ENCODE measurements at regions not wholly inside any gene's neighbourhood (a gene's known extent, or its start where the extent isn't known, plus 50 kb on each side); places are given as distances from the start of the nearest gene placed in this dataset.
"Not testable (repeated sequence)": the region's sequence is repeated elsewhere in the genome, so short reads cannot be mapped to it uniquely, and the experiment has no call there.

DNA sequence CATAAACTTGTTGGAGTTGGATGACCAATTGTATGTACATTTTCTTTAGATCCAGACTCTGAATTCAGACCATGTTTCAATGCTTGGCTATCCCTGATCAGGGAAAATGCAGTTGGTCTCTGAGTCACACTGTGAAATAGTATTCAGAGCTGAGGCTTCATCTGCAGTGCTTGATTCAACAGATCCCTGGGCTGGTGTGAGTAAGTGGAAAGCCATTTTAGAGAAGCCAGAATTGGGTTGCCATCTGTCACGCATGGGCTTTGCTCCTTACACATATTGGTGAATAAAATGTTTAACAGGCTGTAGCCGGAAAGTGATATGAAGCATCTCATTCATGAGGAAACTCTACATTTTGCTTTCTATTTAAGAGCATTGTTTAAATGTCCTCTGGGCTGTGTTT, 50.0 kb upstream of the ACYP2 start:
- peak; percentile 91 for DNase-seq

DNA sequence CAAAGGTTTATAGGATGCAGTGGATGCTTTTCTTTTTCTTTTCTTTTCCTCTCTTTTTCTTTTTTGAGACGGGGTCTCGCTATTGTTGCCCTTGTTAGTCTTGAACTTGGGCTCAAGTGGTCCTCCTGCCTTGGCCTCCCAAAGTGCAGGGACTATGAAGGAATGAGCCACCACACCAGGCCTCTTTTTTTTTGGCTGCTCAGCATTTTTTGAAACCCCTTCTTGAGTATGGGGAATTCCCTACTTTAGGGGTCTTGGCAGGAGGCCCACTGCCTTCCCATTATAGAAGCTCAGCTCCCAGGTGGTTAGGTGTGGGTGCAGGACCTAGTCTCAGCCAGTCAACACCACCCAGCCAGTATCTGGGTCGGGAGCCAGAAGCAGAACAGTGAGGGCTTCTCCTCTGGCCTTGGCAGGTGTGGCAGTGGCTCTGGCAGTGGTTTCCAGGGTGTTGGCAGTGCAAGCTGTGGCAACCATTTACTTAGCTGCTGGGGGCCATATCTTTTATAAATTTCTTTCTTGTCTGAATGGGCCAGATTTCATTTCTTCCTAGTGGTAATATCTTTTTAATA, 51.4 kb upstream of the ACYP2 start:
- no peak for DNase-seq

DNA sequence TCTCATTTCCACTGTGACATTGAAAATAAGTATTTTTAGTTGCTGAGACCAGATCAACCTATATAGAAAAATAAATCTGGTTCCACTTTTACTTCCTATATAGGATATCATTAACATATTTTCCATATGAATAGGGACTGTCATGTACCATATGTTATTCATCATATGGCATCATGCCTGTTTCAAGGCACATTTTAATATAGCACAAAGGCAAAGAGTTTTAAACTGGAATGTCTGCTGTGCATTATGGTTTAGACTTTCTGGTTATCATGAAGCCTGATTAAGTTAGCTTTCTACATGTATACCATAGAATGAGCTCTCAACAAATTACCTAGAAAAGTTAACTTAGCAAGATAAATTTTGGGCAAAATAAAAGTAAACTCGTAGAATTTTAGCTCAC, 53.0 kb upstream of the ACYP2 start:
- DNase-seq = no peak

DNA sequence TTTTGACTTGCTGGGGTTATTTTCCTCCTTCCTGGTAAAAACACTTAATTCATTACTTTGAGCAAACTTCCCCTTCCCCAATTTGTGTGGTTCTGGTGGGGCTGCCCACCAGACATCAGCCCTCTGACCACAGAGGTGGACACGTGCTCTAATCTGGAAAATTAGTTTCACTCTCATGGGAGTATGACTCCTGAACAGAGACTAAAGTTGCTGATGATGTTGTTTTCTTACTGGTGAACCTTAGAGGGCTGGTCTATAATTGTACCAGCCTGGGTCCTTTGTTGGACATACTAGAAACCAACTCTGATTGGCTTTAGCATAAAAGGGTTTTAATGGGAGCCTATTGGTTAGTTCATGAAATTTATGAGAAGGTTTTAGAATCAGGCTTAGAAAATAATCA, 54.1 kb upstream of the ACYP2 start:
- DNase-seq = no peak

DNA sequence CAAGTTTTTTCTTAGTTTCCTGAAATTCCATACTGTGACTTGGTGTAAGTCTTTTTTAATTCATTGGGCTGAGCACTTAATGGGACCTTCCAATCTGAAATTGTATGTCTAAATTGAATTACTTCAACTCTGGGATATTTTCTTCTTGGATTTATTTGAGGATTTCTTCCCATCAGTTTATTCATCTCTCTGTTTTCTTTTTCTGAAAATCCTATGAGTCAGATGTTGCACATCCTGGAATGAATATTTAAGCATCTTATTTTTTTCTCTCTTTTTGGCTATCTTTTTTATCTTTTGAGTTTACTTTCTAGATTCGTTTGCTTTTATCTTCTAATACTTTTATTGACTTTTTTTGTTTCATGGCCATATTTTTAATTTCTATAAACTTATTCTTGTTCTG, 55.4 kb upstream of the ACYP2 start:
- DNase-seq = peak; percentile 27

DNA sequence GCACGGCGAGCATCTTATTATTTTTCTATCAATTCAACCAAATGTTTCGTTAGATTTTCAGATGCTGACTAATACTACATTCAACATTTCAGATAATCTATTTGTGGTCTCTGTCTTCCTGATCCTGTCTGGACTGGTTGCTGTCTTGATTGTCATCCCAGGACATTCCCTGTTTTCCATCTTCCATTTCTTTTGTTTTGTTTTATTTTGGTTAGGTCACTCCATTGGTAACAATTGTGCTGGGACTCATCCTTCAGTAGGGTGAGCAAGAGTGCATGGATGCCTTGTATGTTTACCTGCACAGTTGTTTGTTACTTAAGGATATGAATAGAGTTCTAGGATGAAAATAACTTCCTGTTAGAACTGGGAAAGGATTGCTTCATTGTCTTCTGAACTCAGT, 55.9 kb upstream of the ACYP2 start:
- peak; percentile 3 for DNase-seq

DNA sequence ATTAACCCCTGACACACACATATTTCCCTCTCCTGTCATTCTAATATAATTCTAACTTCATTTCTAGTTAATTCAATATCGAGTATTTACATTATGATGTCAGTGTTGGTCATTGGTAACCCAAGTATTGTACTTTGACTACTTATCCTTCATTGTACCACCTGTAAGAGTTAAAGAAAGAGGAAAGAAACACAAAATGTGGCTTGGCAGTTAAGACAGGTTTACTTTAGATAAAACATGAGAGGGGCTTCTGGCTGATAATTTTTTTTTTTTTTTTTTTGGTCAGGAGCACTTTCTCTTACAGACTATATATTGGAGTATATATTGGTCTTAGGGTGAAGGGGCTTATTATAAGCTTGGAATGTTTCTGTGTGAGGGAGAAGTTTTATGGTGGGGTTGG, 57.0 kb upstream of the ACYP2 start:
- DNase-seq = no peak

DNA sequence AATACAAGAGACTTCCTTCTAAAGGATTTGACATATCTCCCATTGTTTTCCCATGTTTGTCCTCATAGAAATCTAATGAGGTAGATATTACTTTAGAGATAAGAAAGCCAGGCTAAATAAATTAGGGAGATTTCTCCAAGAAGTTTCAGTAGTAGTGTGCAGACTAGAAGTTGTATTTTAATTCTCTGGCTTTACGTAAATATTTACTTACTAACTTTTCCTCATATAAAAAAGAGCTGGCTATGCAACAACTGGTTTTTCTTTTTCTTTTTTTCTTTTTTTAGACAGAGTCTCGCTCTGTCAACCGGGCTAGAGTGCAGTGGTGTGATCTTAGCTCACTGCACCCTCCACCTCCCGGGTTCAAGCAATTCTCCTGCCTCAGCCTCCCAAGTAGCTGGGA, 60.6 kb upstream of the ACYP2 start:
- no peak for DNase-seq

DNA sequence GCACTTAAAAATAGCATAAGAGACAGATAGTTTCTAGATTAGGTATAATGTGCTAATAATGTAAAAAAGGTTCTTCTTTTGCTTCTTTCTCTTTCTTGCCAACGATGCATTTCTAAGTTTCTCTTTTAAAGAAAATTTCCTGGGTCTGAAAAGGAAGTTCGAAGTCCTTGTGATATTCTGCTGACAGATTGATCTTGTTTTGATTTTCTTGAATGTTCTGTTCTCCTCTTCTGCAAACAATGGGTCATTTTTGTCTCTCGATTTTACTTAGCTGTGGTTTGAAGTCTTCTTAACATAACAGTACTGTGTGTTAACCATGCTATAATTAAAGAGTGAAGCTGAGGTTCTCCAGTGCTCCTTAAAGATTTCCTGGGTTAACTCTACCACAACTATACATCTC, 61.1 kb upstream of the ACYP2 start:
- DNase-seq = no peak

DNA sequence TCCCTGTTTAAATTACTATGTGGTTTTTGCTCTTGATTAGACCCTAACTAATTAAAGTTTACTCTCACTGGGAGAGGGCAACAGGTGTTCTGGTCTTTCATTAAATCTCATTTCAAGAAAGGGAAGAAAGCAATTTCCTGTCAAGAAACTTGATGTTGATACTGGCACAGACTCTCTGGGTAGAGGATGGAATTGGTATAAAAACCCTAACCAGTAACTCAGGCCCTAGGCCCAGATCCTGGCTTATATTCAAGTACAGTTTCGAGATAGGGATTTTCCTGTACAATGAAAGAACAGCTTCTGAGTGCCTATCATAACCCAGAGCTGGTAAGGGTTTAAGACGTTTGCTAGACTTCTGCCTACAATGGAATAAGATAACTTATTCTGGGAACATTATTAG, 61.6 kb upstream of the ACYP2 start:
- DNase-seq = no peak

DNA sequence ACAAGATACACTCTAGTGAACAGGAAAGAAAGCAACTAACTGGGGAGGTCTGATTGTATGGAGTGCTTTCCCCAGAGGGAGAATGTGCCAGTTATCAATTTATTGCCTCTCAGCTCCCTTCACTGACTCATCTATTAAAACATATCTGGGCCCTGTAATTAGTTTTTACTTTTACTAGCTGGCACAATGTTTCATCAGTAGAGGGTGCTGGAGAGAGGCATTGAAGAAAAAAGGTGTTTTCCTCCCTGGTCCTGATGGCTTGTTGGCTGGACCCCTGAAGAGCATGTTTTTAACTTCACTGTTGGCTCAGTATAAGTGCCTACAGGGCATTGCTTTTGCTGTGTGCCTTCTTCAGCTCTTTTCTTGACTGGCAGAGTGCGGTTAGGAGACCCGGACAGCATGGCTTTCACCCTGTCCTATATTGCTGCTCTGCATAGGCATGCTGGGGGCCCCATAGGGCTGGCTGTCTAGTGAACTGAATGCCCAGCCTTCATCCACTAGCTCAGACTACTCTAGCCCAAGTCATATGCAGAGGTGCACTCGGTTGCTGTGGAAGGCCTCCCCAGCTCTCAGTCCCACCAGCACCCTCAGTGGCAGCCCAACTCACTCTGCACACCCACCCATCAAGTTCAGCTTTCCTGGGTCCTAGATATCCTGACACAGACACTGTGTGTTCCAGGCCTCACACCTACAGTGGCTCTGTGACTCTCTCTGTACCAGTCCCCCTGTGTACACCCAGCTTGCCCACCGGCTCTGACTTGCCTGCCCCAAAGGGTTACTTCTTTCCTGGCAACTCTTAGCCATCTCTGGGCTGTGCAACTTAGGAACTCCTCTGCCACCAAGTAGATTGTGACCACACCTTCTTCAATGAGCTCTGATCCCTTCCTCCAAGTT, 62.3 kb upstream of the ACYP2 start:
- DNase-seq = peak; percentile 11

DNA sequence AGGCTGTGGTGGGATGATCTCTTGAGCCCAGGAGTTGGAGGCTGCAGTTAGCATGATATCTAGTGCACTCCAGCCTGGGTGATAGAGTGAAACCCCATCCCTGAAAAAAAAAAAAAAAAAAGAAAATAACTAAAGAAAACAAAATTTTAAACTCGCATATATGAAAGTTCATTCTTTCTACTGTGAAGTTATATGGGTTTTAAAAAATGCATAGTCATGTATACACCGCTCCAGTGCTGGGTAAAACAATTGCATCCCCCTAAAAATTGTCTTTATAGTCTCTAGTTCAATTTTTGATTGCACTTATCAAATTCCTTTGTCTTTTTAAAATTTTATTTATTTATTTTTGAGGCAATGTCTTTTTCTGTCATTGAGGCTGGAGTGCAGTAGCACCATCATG, 65.0 kb upstream of the ACYP2 start:
- no peak for DNase-seq

DNA sequence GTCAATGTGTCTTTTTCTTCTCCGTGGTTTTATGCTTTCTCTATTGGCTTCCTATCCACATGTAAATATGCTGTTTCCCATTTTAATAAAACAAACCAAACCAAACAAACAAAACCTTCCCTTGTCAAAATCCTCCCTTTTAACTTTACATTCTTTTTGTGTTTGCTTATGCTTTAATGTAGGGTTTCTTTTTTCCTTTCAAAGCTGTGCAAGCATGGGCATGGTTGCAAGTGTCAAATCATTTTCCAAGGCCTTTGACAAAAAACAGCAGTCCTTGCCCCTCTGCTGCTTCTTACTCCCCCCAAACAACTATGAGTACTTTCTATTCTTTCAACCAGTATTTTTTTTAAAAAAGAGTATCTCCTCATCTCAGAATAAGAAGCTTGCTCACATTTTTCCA, 66.0 kb upstream of the ACYP2 start:
- DNase-seq = no peak

DNA sequence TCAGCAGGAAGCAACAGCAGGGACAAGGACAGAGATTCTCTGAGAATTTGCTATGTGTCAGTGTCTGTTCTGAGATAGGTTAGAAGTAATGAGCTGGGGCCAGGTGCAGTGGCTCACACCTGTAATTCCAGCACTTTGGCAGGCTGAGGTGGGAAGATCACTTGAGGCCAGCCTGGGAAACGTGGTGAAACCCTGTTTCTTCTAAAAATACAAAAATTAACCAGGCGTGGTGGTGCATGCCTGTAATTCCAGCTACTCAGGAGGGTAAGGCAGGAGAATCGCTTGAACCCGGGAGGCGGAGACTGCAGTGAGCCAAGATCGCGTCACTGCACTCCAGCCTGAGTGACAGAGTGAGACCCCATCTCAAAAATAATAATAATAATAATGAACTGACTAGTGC, 66.5 kb upstream of the ACYP2 start:
- DNase-seq = not testable (repeated sequence)

DNA sequence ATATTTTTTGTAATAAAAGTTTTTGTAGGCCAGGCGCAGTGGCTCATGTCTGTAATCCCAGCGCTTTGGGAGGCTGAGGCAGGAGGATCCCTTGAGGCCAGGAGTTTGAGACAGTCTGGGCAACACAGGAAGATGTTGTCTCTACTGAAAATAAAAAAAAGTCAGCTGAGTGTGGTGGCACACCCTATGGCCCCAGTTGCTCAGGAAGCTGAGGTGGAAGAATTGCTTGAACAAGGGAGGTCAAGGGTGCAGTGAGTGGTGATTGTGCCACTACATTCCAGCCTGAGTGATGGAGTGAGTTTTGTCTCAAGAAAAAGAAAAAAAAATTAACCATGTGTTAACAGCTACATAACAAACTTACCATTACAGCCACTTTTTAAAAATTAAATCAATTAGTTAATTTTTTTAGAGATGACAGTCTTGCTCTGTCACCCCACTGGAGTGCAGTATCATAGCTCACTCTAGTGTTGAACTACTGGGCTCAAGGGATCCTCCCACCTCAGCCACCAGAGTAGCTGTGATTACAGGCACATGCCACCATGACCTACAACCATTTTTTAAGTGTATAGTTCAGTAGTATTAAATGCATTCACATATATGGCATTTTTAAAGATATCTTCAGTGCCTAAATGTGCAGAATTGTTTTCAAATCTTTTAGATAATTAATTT, 67.2 kb upstream of the ACYP2 start:
- DNase-seq = no peak

DNA sequence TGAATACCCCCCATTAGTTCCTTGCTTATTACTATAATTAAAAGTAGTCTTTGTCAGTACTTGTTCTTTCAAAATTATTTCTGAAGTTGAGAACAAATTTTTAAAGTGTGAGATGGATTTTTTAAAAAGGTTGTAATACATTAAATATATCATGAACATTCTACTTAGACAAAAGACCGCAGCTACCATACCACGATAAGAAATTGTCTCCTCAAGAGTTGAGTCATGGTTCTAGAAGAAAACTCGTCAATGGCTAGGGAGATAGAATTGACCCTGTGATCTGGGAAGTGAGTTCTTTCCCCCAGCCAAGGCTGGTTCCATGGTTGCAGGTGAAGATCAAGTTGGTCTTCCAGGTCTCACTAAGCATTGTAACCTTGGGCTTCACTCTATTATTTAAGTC, 67.8 kb upstream of the ACYP2 start:
- no peak for DNase-seq

DNA sequence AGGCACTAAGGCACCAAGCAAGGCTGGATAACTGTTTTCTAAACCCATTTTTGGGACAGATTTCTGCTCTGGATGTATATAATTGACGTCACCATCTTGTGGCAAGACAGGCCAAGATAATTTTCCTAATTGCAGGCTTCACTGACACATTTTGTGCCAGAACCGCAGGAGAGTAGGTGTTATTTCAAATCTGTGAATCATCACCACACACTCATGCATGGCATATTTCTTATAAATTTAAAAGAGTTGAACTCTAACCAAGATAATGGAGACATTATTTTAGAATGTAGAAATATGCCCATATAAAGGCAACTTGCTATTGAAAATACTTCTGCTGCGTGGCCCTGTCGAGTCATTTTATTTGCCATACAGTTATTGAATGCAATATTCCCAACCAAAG, 68.3 kb upstream of the ACYP2 start:
- no peak for DNase-seq

DNA sequence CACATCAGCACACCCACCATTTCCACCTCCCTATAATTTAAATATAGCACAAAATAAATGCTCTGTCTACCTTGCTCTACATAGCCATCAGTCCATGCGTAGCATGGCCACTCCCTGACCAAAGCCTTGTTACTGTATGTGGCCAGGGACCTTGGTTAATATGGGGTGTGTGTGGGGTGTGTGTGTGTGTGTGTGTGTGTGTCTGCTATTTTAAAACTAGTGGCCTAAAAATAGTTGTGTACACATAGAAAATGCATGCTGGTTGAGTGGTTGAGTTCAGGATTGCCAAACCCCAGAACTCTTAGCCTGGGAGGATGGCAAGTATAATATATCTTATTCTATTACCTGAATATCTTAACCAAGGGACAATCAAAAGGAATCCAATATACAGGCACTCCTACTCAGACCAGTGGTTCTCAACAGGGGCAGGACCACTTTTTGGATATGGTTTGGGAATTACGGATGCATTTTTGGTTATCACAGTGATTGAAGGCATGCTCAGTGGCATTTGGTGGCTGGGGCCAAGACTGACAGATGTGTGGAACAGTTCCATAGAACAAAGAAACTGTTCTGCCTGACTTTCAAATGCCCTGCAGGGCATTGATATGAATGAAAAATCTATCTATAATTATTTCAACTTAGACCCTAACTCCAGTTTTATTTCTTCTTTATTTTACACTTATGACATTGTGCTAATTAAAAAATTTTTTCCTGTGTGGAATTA, 72.3 kb upstream of the PSME4 start:
- no peak for DNase-seq

DNA sequence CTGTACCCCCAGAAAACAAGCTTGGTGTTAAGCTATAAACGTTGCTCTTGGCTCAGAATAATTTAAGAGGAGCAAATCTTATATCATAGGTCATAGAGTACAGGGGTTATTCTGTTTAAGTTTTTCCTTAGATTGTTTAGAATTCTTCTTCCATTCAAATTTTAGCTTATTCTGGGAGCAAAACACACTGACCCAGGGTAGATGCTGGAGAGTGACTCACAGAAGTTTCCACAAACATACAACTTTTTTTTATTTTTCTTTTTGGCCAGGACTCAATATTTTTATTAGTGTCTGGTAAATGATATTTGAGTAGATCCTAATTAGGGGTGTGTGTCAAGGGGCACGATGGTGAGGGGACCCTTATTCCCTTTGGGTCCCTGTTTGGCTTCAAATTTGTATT, 71.5 kb upstream of the PSME4 start:
- peak; percentile 50 for DNase-seq

DNA sequence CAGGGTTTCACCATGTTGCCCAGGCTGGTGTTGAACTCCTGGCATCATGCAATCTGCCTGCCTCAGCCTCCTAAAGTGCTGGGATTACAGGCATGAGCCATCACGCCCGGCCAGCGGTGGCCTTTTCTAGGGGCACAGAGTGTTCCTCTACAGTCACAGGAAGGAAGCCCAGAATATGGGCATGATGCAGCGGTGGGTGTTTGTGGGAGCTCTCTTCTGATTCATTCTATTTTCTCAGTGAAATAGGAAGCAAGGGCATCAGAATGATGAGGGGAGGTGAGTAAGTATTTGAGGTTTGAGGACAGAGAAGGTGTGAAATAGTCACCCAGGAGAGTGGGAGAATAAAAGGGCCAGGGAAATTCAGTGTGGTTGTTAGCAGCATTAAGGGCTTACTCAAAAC, 70.3 kb upstream of the PSME4 start:
- DNase-seq = peak; percentile 49

DNA sequence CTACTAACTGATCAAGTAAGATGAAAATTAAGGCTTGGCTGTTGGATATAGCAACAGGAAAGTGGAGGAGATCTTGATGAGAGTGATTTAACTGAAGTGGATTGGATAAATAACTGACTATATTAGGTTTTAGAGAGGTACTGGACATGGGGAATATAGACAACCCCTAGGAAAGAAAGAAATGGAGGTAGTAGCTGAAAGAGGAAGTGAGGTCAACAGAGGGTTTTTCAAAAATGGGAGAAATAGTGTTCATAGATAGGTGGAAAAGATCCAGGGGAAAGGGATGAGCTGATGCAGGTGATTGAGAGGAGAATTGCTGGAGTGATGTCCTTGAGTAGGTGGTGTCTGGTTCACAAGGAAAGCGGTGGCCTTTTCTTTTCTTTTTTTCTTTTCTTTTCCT, 69.9 kb upstream of the PSME4 start:
- DNase-seq = no peak

DNA sequence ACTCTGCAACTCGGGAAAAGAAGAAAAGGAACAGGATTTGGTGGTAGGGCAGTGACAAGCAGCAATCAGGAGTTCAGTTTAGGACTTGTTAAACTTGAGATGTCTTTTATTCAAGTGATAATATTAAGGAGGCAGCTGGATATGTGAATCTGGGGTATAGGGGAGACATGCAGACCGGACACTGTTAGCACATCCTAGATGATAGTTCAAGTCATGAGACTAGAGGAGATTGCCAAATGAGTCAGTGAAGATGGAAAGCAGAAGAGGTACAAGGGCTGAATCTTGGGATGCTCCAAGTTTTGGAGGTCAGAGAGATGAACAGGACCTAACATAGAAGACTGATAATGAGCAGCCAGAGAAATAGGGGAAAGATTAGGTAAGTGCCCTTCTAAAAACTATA, 69.5 kb upstream of the PSME4 start:
- DNase-seq = peak; percentile 4

DNA sequence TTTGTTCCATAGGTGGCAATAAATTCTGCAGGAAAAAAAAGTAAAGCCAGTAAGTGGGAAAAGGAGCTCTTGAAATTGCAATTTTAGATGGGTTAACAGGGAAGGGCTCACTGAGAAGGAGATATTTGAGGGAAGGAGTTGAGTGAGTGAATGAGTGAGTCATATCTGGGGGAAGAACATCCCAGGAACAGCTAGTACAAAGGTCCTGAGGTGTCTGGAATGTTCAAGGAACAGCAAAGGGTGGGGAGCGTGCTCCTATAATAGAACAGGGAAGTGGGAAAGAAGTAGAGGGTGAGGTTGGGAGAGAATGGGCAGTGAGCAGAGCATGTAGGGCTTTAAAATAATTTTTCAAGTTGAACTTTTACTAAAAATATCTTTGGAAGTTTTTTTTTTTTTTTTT, 68.0 kb upstream of the PSME4 start:
- DNase-seq = peak; percentile 61

DNA sequence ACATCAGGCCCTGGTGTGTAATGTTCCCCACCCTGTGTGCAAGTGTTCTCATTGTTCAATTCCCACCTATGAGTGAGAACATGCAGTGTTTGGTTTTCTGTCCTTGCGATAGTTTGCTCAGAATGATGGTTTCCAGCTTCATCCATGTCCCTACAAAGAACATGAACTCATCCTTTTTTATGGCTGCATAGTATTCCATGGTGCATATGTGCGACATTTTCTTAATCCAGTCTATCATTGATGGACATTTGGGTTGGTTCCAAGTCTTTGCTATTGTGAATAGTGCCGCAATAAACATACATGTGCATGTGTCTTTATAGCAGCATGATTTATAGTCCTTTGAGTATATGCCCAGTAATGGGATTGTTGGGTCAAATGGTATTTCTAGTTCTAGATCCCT, 60.5 kb upstream of the PSME4 start:
- not testable (repeated sequence) for DNase-seq

Data from HCEC 1CT (cell line).